Ovary (tissue), 7 donors: ENCODE measurements at regions not wholly inside any gene's neighbourhood (a gene's known extent, or its start where the extent isn't known, plus 50 kb on each side); places are given as distances from the start of the nearest gene placed in this dataset.

Experiments used
- DNase-seq, 5 donors: peaks; one replicate each; pipeline ENCODE4 v3.0.0-alpha.2; 2019 to 2020
- H3K27ac ChIP-seq, 2 donors: fragments of 200-600 bp; one replicate each; pipeline versions ENCODE4 v1.5.1 to v1.8.0; 2019 to 2022
- H3K27me3 ChIP-seq: fragments of 200-600 bp; one replicate; pipeline ENCODE4 v1.8.0; 2022
- H3K36me3 ChIP-seq: fragments of 200-600 bp; sonication (generic); one replicate; pipeline ENCODE4 v1.5.1; 2019
- H3K4me1 ChIP-seq: one replicate; pipeline ENCODE4 v1.8.1; 2013; ENCODE audit warnings: mild to moderate bottlenecking, moderate library complexity; ENCODE audit not compliant: insufficient read depth
- H3K4me3 ChIP-seq: fragments of 200-600 bp; sonication (generic); one replicate; pipeline ENCODE4 v1.5.1; 2017
- H3K9me3 ChIP-seq, 2 donors: fragments of 200-600 bp in 1 of 2; sonication (generic) in 1 of 2; one replicate each; pipeline versions ENCODE4 v1.5.1 to v1.8.1; 2013 to 2019; ENCODE audit warnings: mild to moderate bottlenecking in 1 of 2, moderate library complexity in 1 of 2
- CTCF ChIP-seq, 3 donors: fragments of 450-650 bp in 2 of 3; fragments of 200-600 bp in 1 of 3; IDR thresholded peaks; one replicate each; pipeline versions ENCODE4 v1.5.1 to v1.8.0; 2016 to 2022; ENCODE audit warnings: antibody characterized with exemption in 3 of 3, mild to moderate bottlenecking in 1 of 3
- EP300 ChIP-seq: sonication (generic); formaldehyde crosslinking; IDR thresholded peaks from one replicate; pipeline ENCODE4 v1.6.1; 2017; ENCODE audit warnings: antibody characterized with exemption
- POLR2A ChIP-seq: fragments of 450-650 bp; IDR thresholded peaks from one replicate; pipeline ENCODE4 v1.6.1; 2017; ENCODE audit warnings: antibody characterized with exemption, mild to moderate bottlenecking, moderate library complexity
- WGBS, 3 donors: extraction: QIAGEN DNeasy Blood & Tissue Kit in 1 of 3; methylation state at CpG; one replicate each; pipeline versions ENCODE4 v1.1.5 to v1.1.7; 2013 to 2017; 5-methylcytosine and 5-hydroxymethylcytosine counted together
- intact Hi-C, 4 donors: fragments of 100-400 bp; cut with DNase I; formaldehyde crosslinking; loops; one replicate each; pipeline versions ENCODE4 v1.11.0 to v1.15.1; 2022 to 2023
- donor health status: DM: no; HTN: no; CAD: no; lungs with moderate emphysema.
- donor health status: DM: no; HTN: no; CAD: no.
- donor health status: Bipolar disorder and iron deficiency.
- donor health status: DM: no; HTN: no; CAD: no.
- donor health status: DM: yes; HTN: yes; CAD: no.

DNA sequence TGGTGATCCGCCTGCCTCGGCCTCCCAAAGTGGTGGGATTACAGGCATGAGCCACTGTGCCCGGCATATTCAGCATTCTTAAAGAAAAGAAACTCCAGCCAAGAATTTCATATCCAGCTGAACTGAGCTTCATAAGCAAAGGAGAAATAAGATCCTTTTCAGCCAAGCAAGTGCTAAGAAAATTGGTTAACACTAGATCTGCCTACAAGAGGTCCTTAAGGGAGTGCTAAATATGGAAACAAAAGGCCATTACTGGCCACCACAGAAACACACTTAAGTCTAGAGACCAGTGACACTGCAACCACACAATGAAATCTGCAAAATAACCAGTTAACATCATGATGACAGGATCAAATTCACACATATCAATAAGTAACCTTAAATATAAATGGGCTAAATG is 331.5 kb downstream of the MAN2A1 start:
- H3K27me3 ChIP-seq = no peaks in the 10 kb centered on the region
- no peak for DNase-seq
- no peaks in the 10 kb centered on the region for H3K4me1 ChIP-seq
- TF ChIP-seq EP300 (no peak), POLR2A (no peak), CTCF (IDR thresholded peaks at IDR 0.05) (no peak)
- intact Hi-C loops = no loop called here
- WGBS, 3 donors = 85 to 91% (median 87%) methylated on average over 3 of the region's 3 CpGs
- H3K27ac ChIP-seq = no peak overlapping the region
- no peaks in the 10 kb centered on the region for H3K9me3 ChIP-seq
- H3K36me3 ChIP-seq = no peaks in the 10 kb centered on the region
- no peak overlapping the region for H3K4me3 ChIP-seq

- DNase-seq = no peak
- Histone ChIP-seq H3K36me3 (no peaks in the 10 kb centered on the region), H3K27me3 (no peaks in the 10 kb centered on the region), H3K4me3 (no peak overlapping the region), H3K9me3 (no peaks in the 10 kb centered on the region), H3K4me1 (peaks cover 2% of the 10 kb centered on the region), H3K27ac (no peak overlapping the region)
- intact Hi-C loops = no loop called here
- no peak for TF ChIP-seq POLR2A
- no peak for TF ChIP-seq CTCF (IDR thresholded peaks at IDR 0.05)
- no peak for TF ChIP-seq EP300
- WGBS, 3 donors = 97 to 99% (median 98%) methylated on average over 3 of the region's 3 CpGs
These were observed 335.4 kb downstream of the MAN2A1 start for GRCh38 chr5:110025160-110025559.

- Histone ChIP-seq H3K4me3 (no peak overlapping the region), H3K4me1 (peaks cover 2% of the 10 kb centered on the region), H3K27me3 (no peaks in the 10 kb centered on the region), H3K27ac (no peak overlapping the region), H3K9me3 (no peaks in the 10 kb centered on the region), H3K36me3 (no peaks in the 10 kb centered on the region)
- intact Hi-C loops = no loop called here
- WGBS, 3 donors = 0 to 7% (median 2%) methylated on average over 1 of the region's 1 CpG
- no peak for DNase-seq
- TF ChIP-seq CTCF (IDR thresholded peaks at IDR 0.05) = no peak
- no peak for TF ChIP-seq EP300
- TF ChIP-seq POLR2A = no peak
These were observed 338.0 kb downstream of the MAN2A1 start for GRCh38 chr5:110027527-110028322.

- Histone ChIP-seq H3K27ac (no peak overlapping the region), H3K27me3 (no peaks in the 10 kb centered on the region), H3K36me3 (no peaks in the 10 kb centered on the region), H3K4me1 (peaks cover 2% of the 10 kb centered on the region), H3K9me3 (no peaks in the 10 kb centered on the region), H3K4me3 (no peak overlapping the region)
- intact Hi-C loops = no loop called here
- no peak for DNase-seq
- no peak for TF ChIP-seq EP300
- no peak for TF ChIP-seq CTCF (IDR thresholded peaks at IDR 0.05)
- TF ChIP-seq POLR2A = no peak
These were observed 341.8 kb downstream of the MAN2A1 start for GRCh38 chr5:110031402-110032140.
